GM12875 (cell line): ENCODE measurements at regions not wholly inside any gene's neighbourhood (a gene's known extent, or its start where the extent isn't known, plus 50 kb on each side); places are given as distances from the start of the nearest gene placed in this dataset.

Experiments
- H3K4me3 ChIP-seq: one replicate; pipeline ENCODE4 v1.5.1; 2011; ENCODE audit warnings: low read depth, low read length, control low read depth
- TF ChIP-seq, protein P1 (sequence below): IDR thresholded peaks from 2 replicates; pipeline ENCODE4 v1.5.1; 2011; ENCODE audit warnings: low read depth, mild to moderate bottlenecking, control low read depth, inconsistent platforms, low read length, moderate library complexity, borderline replicate concordance; ENCODE audit not compliant: insufficient read depth

DNA sequence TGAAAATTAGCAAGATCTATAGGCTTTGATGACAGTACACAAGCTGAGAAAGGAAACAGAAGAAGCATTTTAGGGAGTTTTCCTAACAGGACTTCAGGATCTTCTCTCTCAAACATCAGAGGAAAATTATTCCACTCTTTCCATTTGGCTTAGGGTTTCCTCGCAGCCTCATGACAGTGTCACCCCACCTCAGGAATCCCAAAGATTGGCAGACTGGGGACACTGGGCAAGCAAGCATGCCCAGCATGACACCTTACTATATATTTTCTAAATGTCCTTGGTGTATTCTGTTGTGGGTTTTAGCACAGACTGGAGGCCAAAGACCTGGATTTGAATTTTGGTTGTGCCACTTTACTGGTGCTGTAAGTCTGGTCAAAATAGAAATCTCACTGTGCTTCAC lies 482.4 kb upstream of the SOX5 start:
- H3K4me3 ChIP-seq = no peak overlapping the region
- TF ChIP-seq, protein P1, sequence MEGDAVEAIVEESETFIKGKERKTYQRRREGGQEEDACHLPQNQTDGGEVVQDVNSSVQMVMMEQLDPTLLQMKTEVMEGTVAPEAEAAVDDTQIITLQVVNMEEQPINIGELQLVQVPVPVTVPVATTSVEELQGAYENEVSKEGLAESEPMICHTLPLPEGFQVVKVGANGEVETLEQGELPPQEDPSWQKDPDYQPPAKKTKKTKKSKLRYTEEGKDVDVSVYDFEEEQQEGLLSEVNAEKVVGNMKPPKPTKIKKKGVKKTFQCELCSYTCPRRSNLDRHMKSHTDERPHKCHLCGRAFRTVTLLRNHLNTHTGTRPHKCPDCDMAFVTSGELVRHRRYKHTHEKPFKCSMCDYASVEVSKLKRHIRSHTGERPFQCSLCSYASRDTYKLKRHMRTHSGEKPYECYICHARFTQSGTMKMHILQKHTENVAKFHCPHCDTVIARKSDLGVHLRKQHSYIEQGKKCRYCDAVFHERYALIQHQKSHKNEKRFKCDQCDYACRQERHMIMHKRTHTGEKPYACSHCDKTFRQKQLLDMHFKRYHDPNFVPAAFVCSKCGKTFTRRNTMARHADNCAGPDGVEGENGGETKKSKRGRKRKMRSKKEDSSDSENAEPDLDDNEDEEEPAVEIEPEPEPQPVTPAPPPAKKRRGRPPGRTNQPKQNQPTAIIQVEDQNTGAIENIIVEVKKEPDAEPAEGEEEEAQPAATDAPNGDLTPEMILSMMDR = no peak

DNA sequence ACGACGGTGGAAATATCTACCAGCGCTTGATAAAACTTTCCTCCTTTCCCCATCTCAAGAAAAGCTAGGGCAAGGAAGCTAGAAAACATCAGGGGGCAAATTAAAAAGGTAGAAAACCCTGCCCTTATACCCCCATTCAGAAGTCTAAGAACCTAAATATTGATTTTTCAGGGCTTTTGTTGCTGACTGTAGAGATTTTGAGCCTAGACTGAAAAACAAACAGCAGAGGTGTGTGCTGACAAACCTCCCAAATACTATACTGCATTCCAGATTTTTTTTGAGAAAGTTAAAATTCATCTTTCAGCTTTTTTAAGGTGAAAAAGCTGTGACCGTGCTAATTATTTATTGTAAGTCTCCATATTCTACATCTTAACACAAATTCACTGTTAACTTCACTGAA lies 478.3 kb upstream of the SOX5 start:
- no peak overlapping the region for H3K4me3 ChIP-seq
- TF ChIP-seq, protein P1 = no peak

DNA sequence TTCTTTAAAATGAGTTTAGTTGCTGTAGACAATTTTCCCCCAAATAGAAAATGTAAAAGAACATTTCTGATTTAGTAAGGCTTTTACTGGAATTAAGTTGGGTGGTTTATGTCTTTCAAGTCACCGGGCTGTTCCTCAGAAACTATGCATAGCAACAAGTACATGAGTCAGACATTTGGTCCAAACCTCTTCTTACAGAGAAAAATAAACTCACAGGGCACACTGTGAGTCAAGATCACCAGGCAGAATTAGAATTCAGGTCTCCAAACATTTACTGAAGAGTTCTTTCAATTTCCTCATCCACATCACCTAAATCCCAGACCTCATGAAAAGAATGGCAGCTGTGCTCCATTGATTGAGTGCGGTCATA lies 476.1 kb upstream of the SOX5 start:
- H3K4me3 ChIP-seq = no peak overlapping the region
- TF ChIP-seq, protein P1 = no peak

DNA sequence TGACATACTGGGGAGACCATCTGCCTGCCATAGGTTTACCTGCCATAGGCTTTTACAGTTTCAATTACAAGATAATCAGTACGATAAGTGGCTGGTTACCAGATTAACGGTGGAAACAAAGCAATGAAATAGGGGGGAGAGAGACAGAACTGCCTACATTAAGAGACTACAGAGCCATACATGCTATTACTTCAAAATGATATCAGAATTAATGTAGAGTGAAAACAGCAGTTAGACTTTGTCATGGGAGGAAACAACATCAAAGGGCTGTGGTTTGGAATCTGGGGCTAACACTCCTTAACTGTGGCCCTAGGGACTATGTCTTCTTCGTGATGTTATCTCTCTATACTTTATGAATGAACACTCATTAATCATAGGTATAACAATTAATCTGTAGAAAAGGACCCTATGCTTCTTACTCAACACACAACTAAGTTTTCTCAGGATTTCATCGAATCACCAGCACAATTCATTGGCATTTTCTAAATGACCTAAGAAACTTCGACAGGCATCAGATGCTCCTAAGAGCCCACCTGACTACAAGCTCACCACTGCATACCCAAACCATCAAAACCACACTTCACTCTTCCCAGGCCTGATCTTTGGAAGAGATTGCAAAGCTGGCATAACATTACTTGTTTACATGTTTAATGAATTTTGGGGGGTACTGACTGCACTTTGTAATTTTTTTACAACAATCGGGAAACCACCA lies 475.6 kb upstream of the SOX5 start:
- TF ChIP-seq, protein P1 = no peak
- no peak overlapping the region for H3K4me3 ChIP-seq

DNA sequence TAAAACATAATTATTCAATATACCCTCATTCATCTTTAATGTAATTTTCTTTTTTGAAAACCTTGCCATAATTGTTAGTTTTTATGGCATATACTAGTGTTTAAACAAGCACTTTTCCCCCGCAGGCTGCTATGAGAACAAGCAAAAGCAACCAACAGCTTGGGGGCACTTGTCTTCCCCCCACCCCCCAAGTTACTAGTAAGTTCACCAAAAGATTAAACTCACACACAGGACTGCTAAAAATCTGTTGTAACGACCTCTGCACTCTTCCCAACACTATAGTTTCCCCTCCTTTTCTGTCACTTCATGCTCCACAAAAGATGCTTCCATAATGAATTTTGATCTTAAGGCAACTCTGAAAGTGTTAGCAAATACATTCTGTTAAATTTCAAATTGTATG lies 474.9 kb upstream of the SOX5 start:
- H3K4me3 ChIP-seq = no peak overlapping the region
- TF ChIP-seq, protein P1 = no peak

DNA sequence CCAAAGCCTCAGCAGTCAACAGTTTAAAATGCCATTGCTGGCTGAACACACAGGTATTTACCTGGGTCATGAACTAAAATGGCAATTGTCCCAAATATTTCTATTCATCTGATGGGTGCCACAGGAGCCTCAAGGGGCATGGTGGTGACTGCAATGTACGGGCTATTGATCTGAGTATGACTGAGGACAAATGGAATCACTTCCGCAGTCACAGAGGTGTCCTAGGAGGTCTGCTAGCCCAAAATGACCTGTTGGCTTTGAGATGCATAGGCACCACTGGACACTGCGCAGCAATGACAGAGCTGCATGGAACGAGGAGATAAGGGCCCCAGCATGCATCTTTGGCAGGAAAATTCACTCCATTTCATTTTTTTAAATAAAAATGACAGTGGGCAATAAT lies 474.1 kb upstream of the SOX5 start:
- TF ChIP-seq, protein P1 = no peak
- no peak overlapping the region for H3K4me3 ChIP-seq

DNA sequence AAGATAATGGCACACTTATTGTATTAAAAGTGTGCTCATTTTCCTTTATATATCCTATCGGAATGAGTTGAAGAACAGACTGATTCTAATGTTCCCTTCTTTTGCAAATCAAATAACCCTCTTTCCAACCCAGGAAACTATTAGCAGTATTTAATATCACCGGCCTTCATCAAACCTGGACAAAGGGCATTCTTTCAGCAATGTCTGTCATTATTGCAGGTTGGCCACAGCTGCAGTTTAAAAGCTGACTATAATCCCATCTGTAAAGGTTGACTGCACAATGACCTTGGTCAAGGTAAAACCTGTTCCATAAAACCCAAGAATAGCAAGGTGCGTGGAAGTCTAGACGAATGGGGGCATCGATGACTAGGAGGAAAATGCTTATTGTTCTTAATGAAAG lies 472.3 kb upstream of the SOX5 start:
- no peak overlapping the region for H3K4me3 ChIP-seq
- TF ChIP-seq, protein P1 = no peak
